A673 (cell line): ENCODE measurements at regions not wholly inside any gene's neighbourhood (a gene's known extent, or its start where the extent isn't known, plus 50 kb on each side); places are given as distances from the start of the nearest gene placed in this dataset.

Experiments used
- EZH2 ChIP-seq: fragments of 200-600 bp; sonication (generic); IDR thresholded peaks from 2 replicates; pipeline ENCODE4 v1.6.1; 2017; ENCODE audit warnings: borderline replicate concordance, low read depth, mild to moderate bottlenecking, mixed read lengths, antibody characterized with exemption, low read length; ENCODE audit not compliant: poor library complexity, severe bottlenecking
- TF ChIP-seq, protein P1 (sequence below): fragments of 300-800, 200-600 bp; sonication (generic); conservative IDR thresholded peaks from 2 replicates; pipeline ENCODE4 v1.5.1; 2017; ENCODE audit warnings: low read depth, mild to moderate bottlenecking, antibody characterized with exemption, low read length, moderate library complexity, mixed read lengths

DNA sequence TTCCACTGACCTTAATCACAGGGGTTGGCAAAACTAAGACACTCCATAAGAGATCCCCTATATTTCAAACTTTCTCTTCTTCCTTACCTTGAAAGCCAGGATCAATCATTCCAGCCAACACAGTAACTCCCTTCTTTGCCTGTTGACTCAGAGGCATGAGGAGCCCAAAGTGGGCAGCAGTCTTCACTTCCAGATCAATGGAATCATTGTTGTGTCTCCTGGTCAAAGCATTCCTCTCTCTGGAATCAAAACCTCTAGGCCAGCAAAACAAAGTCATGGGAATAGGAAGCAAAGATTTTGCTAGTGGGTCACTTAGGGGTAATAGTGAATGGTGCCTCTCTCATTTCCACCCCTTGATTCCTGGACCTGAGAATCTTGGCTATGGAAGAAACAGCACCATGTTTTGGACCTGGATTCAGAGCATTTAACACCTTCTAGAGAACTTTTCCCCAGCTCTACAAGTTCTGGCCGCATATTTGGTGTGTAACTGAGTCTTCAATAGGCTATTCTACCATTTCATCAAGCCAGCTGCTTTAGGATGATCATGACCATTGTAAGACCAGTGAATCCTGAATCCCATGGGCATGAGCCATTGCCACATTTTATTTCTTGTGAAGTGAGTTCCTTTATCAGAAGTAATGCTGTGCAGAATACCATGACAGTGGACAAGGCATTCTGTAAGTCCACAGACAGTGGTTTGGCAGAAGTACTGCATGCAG is 65.7 kb upstream of the SERPINE2 start:
- TF ChIP-seq EZH2 = no peak
- TF ChIP-seq, protein P1, sequence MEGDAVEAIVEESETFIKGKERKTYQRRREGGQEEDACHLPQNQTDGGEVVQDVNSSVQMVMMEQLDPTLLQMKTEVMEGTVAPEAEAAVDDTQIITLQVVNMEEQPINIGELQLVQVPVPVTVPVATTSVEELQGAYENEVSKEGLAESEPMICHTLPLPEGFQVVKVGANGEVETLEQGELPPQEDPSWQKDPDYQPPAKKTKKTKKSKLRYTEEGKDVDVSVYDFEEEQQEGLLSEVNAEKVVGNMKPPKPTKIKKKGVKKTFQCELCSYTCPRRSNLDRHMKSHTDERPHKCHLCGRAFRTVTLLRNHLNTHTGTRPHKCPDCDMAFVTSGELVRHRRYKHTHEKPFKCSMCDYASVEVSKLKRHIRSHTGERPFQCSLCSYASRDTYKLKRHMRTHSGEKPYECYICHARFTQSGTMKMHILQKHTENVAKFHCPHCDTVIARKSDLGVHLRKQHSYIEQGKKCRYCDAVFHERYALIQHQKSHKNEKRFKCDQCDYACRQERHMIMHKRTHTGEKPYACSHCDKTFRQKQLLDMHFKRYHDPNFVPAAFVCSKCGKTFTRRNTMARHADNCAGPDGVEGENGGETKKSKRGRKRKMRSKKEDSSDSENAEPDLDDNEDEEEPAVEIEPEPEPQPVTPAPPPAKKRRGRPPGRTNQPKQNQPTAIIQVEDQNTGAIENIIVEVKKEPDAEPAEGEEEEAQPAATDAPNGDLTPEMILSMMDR = no peak
